ENCODE measurements at regions not wholly inside any gene's neighbourhood (a gene's known extent, or its start where the extent isn't known, plus 50 kb on each side); places are given as distances from the start of the nearest gene placed in this dataset.

GRCh38 chr20:58070664-58071196, 157.7 kb downstream of the ANKRD60 start:
- no peak for DNase-seq (ENCODE audit: extremely low read depth in 1 of 2, low read depth in 1 of 2)

- DNase-seq (ENCODE audit: extremely low read depth in 1 of 2, low read depth in 1 of 2): no peak
Observed at GRCh38 chr20:58069796-58070663, 158.4 kb downstream of the ANKRD60 start.

- DNase-seq (ENCODE audit: extremely low read depth in 1 of 2, low read depth in 1 of 2): no peak
Observed at GRCh38 chr20:58069207-58069606, 159.2 kb downstream of the ANKRD60 start.

- no peak for DNase-seq (ENCODE audit: extremely low read depth in 1 of 2, low read depth in 1 of 2)
Observed at GRCh38 chr20:58065508-58066361, 162.7 kb downstream of the ANKRD60 start.

GRCh38 chr20:58064411-58065010, 163.9 kb downstream of the ANKRD60 start:
- DNase-seq (ENCODE audit: extremely low read depth in 1 of 2, low read depth in 1 of 2): no peak

GRCh38 chr20:58059260-58059544, 169.3 kb downstream of the ANKRD60 start:
- no peak for DNase-seq (ENCODE audit: extremely low read depth in 1 of 2, low read depth in 1 of 2)

GRCh38 chr20:58058421-58059259, 169.8 kb downstream of the ANKRD60 start:
- no peak for DNase-seq (ENCODE audit: extremely low read depth in 1 of 2, low read depth in 1 of 2)

- DNase-seq (ENCODE audit: extremely low read depth in 1 of 2, low read depth in 1 of 2): no peak
Observed at GRCh38 chr20:58056921-58057686, 171.3 kb downstream of the ANKRD60 start.

- no peak for DNase-seq (ENCODE audit: extremely low read depth in 1 of 2, low read depth in 1 of 2)
Observed at GRCh38 chr20:58056021-58056591, 172.3 kb downstream of the ANKRD60 start.

GRCh38 chr20:58054780-58055373, 173.6 kb downstream of the ANKRD60 start:
- DNase-seq (ENCODE audit: extremely low read depth in 1 of 2, low read depth in 1 of 2): no peak

GRCh38 chr20:58054082-58054779, 174.2 kb downstream of the ANKRD60 start:
- DNase-seq (ENCODE audit: extremely low read depth in 1 of 2, low read depth in 1 of 2): no peak

- DNase-seq (ENCODE audit: extremely low read depth in 1 of 2, low read depth in 1 of 2): no peak
Observed at GRCh38 chr20:58053391-58054055, 174.9 kb downstream of the ANKRD60 start.

- DNase-seq (ENCODE audit: extremely low read depth in 1 of 2, low read depth in 1 of 2): no peak
Observed at GRCh38 chr20:58051367-58051766, 177.1 kb downstream of the ANKRD60 start.

- DNase-seq (ENCODE audit: extremely low read depth in 1 of 2, low read depth in 1 of 2): no peak
Observed at GRCh38 chr20:58048096-58048702, 180.3 kb downstream of the ANKRD60 start.

- no peak for DNase-seq (ENCODE audit: extremely low read depth in 1 of 2, low read depth in 1 of 2)
Observed at GRCh38 chr20:58046311-58046710, 182.1 kb downstream of the ANKRD60 start.

GRCh38 chr20:58045579-58045978, 182.9 kb downstream of the ANKRD60 start:
- DNase-seq (ENCODE audit: extremely low read depth in 1 of 2, low read depth in 1 of 2): no peak

- no peak for DNase-seq (ENCODE audit: extremely low read depth in 1 of 2, low read depth in 1 of 2)
Observed at GRCh38 chr20:58044931-58045555, 183.4 kb downstream of the ANKRD60 start.

All from stimulated activated CD8-positive, alpha-beta memory T cell treated with anti-CD3 and anti-CD28 coated beads, Interleukin-7, amount 100 ng/mL, for 48 hours (primary cell).